AML-193 (cell line): ENCODE measurements at regions not wholly inside any gene's neighbourhood (a gene's known extent, or its start where the extent isn't known, plus 50 kb on each side); places are given as distances from the start of the nearest gene placed in this dataset.
"Not testable (repeated sequence)": the region's sequence is repeated elsewhere in the genome, so short reads cannot be mapped to it uniquely, and the experiment has no call there.

ENCODE experiments used
- DNase-seq, 2 experiments: peaks; one replicate each; lab custom pipeline; 2025; lab: John Stamatoyannopoulos, UW

- DNase-seq = no peak
Observed at GRCh38 chr3:162538906-162539305, 1042.3 kb downstream of the OTOL1 start.

- DNase-seq = no peak
Observed at GRCh38 chr3:162540421-162540820, 1043.8 kb downstream of the OTOL1 start.

GRCh38 chr3:162541923-162542322 is 1045.3 kb downstream of the OTOL1 start:
- no peak for DNase-seq

GRCh38 chr3:162544246-162544645 is 1047.6 kb downstream of the OTOL1 start:
- no peak for DNase-seq

GRCh38 chr3:162546910-162547309 is 1050.3 kb downstream of the OTOL1 start:
- DNase-seq = no peak

GRCh38 chr3:162547321-162547720 is 1050.7 kb downstream of the OTOL1 start:
- no peak for DNase-seq

GRCh38 chr3:162555761-162556160 is 1059.2 kb downstream of the OTOL1 start:
- no peak for DNase-seq

GRCh38 chr3:162558016-162558415 is 1061.4 kb downstream of the OTOL1 start:
- no peak for DNase-seq

- no peak for DNase-seq
Observed at GRCh38 chr3:162568706-162569105, 1072.1 kb downstream of the OTOL1 start.

GRCh38 chr3:162569314-162569713 is 1072.7 kb downstream of the OTOL1 start:
- DNase-seq = no peak

- no peak for DNase-seq
Observed at GRCh38 chr3:162584986-162585385, 1088.4 kb downstream of the OTOL1 start.

GRCh38 chr3:162586591-162586990 is 1090.0 kb downstream of the OTOL1 start:
- no peak for DNase-seq

- no peak for DNase-seq
Observed at GRCh38 chr3:162597226-162597625, 1100.6 kb downstream of the OTOL1 start.

GRCh38 chr3:162598500-162598899 is 1101.9 kb downstream of the OTOL1 start:
- not testable (repeated sequence) for DNase-seq

- not testable (repeated sequence) for DNase-seq
Observed at GRCh38 chr3:162599742-162600141, 1103.1 kb downstream of the OTOL1 start.

- DNase-seq = no peak
Observed at GRCh38 chr3:162601101-162601670, 1104.6 kb downstream of the OTOL1 start.

- no peak for DNase-seq
Observed at GRCh38 chr3:162602619-162603018, 1106.0 kb downstream of the OTOL1 start.

GRCh38 chr3:162605651-162606204 is 1109.1 kb downstream of the OTOL1 start:
- DNase-seq = no peak

GRCh38 chr3:162610261-162610660 is 1113.7 kb downstream of the OTOL1 start:
- no peak for DNase-seq

- DNase-seq = no peak
Observed at GRCh38 chr3:162612991-162613390, 1116.4 kb downstream of the OTOL1 start.

- DNase-seq = no peak
Observed at GRCh38 chr3:162626172-162626571, 1129.6 kb downstream of the OTOL1 start.

- no peak for DNase-seq
Observed at GRCh38 chr3:162628531-162628930, 1131.9 kb downstream of the OTOL1 start.

GRCh38 chr3:162629372-162629771 is 1132.8 kb downstream of the OTOL1 start:
- DNase-seq = no peak

GRCh38 chr3:162632672-162633071 is 1136.1 kb downstream of the OTOL1 start:
- DNase-seq = no peak
